ENCODE measurements at regions not wholly inside any gene's neighbourhood (a gene's known extent, or its start where the extent isn't known, plus 50 kb on each side); places are given as distances from the start of the nearest gene placed in this dataset.

- no peak for TF ChIP-seq CTCF (conservative IDR thresholded peaks at IDR 0.05 in 1 of 2, IDR thresholded peaks at IDR 0.05 in 1 of 2; ENCODE audit: low read depth in 1 of 2, low read length in 2 of 2)
- no peak for TF ChIP-seq EZH2 (IDR thresholded peaks at IDR 0.05; ENCODE audit: low read length, missing control alignments)
Measured at GRCh38 chr16:82311528-82311927, 141.5 kb upstream of the MPHOSPH6 start.

Data from fibroblast of lung (primary cell).